ENCODE measurements at regions not wholly inside any gene's neighbourhood (a gene's known extent, or its start where the extent isn't known, plus 50 kb on each side); places are given as distances from the start of the nearest gene placed in this dataset.

DNA sequence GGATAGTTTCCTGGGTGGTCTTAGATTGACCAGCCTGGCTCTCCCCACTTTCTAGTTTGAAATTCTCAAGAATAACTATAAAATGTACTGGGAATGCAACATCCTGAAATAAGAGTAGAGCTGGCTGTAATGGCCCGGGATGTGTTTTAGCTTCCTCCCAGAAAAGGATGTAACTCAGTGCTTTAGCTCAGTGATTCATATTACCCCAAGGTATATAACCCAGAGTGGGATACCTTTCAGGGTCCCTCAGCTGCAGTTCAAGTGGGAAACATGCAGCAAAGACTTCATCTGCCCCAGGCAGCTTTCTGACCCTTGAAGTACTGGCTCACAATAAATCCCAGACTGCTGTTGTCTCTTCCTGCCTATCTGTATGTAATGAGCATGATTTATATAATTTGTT, 666.7 kb upstream of the KCND2 start:
- no peaks in the 10 kb centered on the region for H3K9me1 ChIP-seq (ENCODE audit: control insufficient read depth, extremely low read depth, insufficient read depth, low read length)
- H3K4me1 ChIP-seq (ENCODE audit: control insufficient read depth, extremely low read depth, insufficient read depth, low read length), result no peaks in the 10 kb centered on the region
- no peaks in the 10 kb centered on the region for H3K36me3 ChIP-seq (ENCODE audit: control insufficient read depth in 2 of 2, extremely low read depth in 1 of 2, insufficient read depth in 2 of 2, low read length in 2 of 2)
- H3K9me3 ChIP-seq (ENCODE audit: control insufficient read depth, low read depth, low read length), result no peaks in the 10 kb centered on the region
- dilution Hi-C loops (cut with MboI; ENCODE audit: extremely low pct_ligation_motif_present, low sequenced_read_pairs), result no loop called here
- H3K9ac ChIP-seq (ENCODE audit: control insufficient read depth, extremely low read depth, insufficient read depth, low read length), result no peak overlapping the region
- H3K27me3 ChIP-seq (ENCODE audit: control insufficient read depth, extremely low read depth, insufficient read depth, low read length), result no peaks in the 10 kb centered on the region
- no peak overlapping the region for H3K27ac ChIP-seq (ENCODE audit: control insufficient read depth, insufficient read depth, low read length)
- H2AFZ ChIP-seq (ENCODE audit: control insufficient read depth, low read length), result no peak overlapping the region
- no peak for FAIRE-seq
- no peak for DNase-seq (ENCODE audit: low read depth, low spot score)
- TF ChIP-seq, protein P1, sequence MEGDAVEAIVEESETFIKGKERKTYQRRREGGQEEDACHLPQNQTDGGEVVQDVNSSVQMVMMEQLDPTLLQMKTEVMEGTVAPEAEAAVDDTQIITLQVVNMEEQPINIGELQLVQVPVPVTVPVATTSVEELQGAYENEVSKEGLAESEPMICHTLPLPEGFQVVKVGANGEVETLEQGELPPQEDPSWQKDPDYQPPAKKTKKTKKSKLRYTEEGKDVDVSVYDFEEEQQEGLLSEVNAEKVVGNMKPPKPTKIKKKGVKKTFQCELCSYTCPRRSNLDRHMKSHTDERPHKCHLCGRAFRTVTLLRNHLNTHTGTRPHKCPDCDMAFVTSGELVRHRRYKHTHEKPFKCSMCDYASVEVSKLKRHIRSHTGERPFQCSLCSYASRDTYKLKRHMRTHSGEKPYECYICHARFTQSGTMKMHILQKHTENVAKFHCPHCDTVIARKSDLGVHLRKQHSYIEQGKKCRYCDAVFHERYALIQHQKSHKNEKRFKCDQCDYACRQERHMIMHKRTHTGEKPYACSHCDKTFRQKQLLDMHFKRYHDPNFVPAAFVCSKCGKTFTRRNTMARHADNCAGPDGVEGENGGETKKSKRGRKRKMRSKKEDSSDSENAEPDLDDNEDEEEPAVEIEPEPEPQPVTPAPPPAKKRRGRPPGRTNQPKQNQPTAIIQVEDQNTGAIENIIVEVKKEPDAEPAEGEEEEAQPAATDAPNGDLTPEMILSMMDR (optimal IDR thresholded peaks at IDR 0.05 in 1 of 3, IDR thresholded peaks at IDR 0.05 in 1 of 3, conservative IDR thresholded peaks at IDR 0.05 in 1 of 3; ENCODE audit: extremely low read depth in 1 of 3, insufficient read depth in 2 of 3, low read length in 3 of 3), result no peak
- no peak for TF ChIP-seq EZH2 (IDR thresholded peaks at IDR 0.05; ENCODE audit: low read length)
- H3K4me2 ChIP-seq (ENCODE audit: control insufficient read depth, extremely low read depth, insufficient read depth, low read depth, low read length), result no peak overlapping the region
- no peak overlapping the region for H3K4me3 ChIP-seq (ENCODE audit: control insufficient read depth in 2 of 3, extremely low read depth in 1 of 3, insufficient read depth in 2 of 3, low read depth in 1 of 3, low read length in 3 of 3)
- no peaks in the 10 kb centered on the region for H4K20me1 ChIP-seq (ENCODE audit: control insufficient read depth, extremely low read depth, insufficient read depth, low read length)
- no peaks in the 10 kb centered on the region for H3K79me2 ChIP-seq (ENCODE audit: control insufficient read depth, insufficient read depth, low read length)

DNA sequence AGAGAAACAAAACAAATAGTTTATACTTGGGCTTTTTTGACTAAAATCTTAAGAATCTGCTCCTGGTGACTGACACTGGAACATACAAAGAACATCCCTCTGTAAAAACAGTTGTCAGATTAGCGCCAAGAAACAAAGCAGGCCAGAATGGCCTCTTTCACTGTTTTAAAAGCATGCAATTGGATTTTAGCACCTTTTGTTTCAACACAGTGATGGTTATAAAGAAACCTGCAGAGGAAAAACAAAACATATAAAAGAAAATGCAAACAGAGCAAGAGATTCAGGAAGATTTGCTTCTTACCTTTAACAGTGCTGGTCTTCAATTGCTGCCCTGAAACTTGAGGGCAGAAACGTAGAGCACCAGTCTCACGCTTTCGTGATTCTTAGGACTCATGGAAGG, 652.2 kb upstream of the KCND2 start:
- dilution Hi-C loops (cut with MboI; ENCODE audit: extremely low pct_ligation_motif_present, low sequenced_read_pairs), result no loop called here

More for the DNA sequence above, 652.2 kb upstream of the KCND2 start:
- no peaks in the 10 kb centered on the region for H3K9me3 ChIP-seq (ENCODE audit: control insufficient read depth, low read depth, low read length)
- no peaks in the 10 kb centered on the region for H3K4me1 ChIP-seq (ENCODE audit: control insufficient read depth, extremely low read depth, insufficient read depth, low read length)
- no peak overlapping the region for H3K4me3 ChIP-seq (ENCODE audit: control insufficient read depth in 2 of 3, extremely low read depth in 1 of 3, insufficient read depth in 2 of 3, low read depth in 1 of 3, low read length in 3 of 3)
- no peak overlapping the region for H3K4me2 ChIP-seq (ENCODE audit: control insufficient read depth, extremely low read depth, insufficient read depth, low read depth, low read length)
- no peaks in the 10 kb centered on the region for H3K36me3 ChIP-seq (ENCODE audit: control insufficient read depth in 2 of 2, extremely low read depth in 1 of 2, insufficient read depth in 2 of 2, low read length in 2 of 2)
- no peaks in the 10 kb centered on the region for H3K27me3 ChIP-seq (ENCODE audit: control insufficient read depth, extremely low read depth, insufficient read depth, low read length)
- H3K9me1 ChIP-seq (ENCODE audit: control insufficient read depth, extremely low read depth, insufficient read depth, low read length), result no peaks in the 10 kb centered on the region
- H2AFZ ChIP-seq (ENCODE audit: control insufficient read depth, low read length), result no peak overlapping the region
- no peak for DNase-seq (ENCODE audit: low read depth, low spot score)
- TF ChIP-seq, protein P1 (optimal IDR thresholded peaks at IDR 0.05 in 1 of 3, IDR thresholded peaks at IDR 0.05 in 1 of 3, conservative IDR thresholded peaks at IDR 0.05 in 1 of 3; ENCODE audit: extremely low read depth in 1 of 3, insufficient read depth in 2 of 3, low read length in 3 of 3), result no peak
- TF ChIP-seq EZH2 (IDR thresholded peaks at IDR 0.05; ENCODE audit: low read length), result no peak
- no peak overlapping the region for H3K27ac ChIP-seq (ENCODE audit: control insufficient read depth, insufficient read depth, low read length)
- H3K9ac ChIP-seq (ENCODE audit: control insufficient read depth, extremely low read depth, insufficient read depth, low read length), result no peak overlapping the region
- no peaks in the 10 kb centered on the region for H3K79me2 ChIP-seq (ENCODE audit: control insufficient read depth, insufficient read depth, low read length)
- no peak for FAIRE-seq
- H4K20me1 ChIP-seq (ENCODE audit: control insufficient read depth, extremely low read depth, insufficient read depth, low read length), result no peaks in the 10 kb centered on the region

Measured in keratinocyte (primary cell).